Activated T-cell treated with anti-CD3 and anti-CD28 coated beads for 4 hours (primary cell): ENCODE measurements at regions not wholly inside any gene's neighbourhood (a gene's known extent, or its start where the extent isn't known, plus 50 kb on each side); places are given as distances from the start of the nearest gene placed in this dataset.
"Not testable (repeated sequence)": the region's sequence is repeated elsewhere in the genome, so short reads cannot be mapped to it uniquely, and the experiment has no call there.

ENCODE experiments used
- DNase-seq: peaks from one replicate; pipeline ENCODE4 v3.0.0-alpha.2; 2020

DNA sequence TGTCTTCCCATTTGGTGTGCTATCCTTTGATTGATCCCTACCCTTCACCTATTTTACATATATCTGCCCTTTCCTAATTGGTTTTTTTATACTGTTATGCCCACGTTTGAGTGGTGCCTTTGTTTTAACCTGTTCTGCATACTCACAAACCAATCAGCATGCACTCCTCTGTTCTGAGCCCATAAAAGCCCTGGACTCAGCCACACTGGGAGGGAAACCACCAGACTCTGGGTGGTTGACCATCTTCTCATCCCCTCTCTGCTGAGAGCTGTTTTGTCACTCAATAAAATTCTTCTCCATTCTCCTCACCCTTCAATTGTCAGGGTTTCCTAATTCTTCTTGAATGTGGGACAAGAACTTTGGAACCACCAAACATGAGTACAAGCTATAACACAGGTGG, 989.8 kb downstream of the ADGRL2 start:
- no peak for DNase-seq

DNA sequence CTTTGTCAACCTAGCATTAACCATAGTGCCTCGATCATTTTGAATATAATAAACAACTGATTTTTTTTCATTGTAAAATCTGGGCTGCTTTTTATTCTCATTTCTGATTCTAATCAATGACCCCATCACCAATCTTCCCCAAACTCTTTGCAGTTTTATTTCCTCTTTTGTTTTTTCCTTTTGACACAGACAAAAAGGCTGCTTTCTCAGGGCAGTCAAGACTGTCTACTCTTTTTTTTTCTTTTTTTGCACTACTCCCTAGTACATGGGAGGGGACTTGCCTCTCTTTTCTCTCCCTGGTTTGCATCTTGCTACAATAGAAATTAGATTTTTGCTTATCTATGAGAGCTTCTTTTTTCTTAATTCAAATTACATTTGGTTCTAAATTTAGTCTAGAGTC, 987.9 kb downstream of the ADGRL2 start:
- no peak for DNase-seq

DNA sequence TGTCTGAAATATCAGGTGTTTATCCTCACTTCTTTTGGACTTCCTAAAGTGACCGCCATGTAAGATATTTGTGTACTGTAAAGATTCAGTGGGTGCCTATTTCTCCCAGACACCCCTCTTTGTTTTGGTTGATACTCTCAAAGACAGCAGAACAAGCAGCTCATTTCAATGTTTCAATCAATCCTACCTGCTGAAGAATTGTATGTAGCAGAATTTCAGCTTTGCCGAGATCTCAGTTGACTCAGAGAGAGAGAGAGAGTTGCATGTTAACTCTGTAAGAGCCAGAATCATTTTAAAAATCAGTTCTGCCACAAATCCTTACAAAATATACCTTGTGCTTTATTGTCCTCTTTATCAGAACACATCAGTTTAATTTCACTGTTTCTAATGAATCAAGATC, 987.3 kb downstream of the ADGRL2 start:
- no peak for DNase-seq

DNA sequence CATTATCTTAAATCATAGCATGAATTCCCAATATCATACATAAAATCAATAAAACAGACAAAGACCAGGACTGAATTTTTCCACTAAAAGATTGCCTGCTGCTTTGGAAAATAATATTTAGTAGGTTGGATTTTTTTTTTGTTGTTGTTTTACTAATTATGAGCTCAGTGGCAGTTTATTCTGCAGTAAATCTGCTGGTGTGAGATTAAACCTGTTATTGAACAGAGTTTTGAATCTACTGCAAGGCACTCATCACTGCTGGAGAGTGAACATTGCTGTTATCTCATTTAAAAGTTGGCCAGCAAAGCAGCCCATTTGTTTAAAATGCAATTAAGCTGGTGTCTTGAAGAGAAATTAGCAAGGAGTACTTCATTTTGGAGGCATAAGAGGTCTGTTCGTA, 986.1 kb downstream of the ADGRL2 start:
- DNase-seq = no peak

DNA sequence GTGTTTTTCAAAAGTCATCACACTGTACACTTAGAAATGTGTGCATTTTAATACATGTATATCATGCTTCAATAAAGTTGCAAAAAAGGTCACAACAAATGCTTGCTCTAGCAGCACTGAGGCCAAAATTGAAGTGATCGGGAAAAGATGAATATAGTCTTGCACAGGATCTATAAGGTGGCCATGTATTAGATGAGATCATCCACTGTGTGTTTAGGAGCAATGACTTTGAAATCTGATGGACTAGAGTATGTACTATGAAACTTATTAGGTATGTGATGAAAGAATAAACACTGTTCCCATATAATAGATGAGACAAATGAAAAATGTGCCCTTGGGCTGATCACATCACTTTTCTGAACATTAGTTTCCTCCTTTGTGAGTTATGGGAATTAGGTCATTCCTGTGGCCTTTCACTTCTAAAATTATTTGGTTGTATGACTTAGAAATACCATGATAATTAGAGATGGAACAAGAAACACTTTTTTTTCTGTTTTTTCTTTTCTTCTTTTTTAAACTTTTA, 984.6 kb downstream of the ADGRL2 start:
- no peak for DNase-seq

DNA sequence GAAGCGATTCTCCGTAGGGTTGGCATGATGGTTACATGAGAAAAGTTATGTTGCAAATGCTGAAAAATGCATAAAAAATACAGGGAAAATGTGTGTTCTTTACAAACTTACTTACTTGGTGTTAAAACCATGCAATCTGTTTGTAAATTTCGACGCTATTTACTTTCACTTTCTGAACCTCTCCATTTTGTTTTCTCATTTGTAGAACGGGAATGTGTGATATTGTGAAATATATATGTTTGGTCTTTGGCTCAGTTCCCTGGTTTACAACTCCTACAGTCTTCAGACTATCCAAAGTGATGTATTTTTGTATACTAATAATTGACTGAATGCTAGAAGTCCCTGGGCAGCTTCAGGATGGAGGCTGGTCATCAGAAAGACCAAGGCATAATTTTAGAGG, 982.3 kb downstream of the ADGRL2 start:
- DNase-seq = no peak

DNA sequence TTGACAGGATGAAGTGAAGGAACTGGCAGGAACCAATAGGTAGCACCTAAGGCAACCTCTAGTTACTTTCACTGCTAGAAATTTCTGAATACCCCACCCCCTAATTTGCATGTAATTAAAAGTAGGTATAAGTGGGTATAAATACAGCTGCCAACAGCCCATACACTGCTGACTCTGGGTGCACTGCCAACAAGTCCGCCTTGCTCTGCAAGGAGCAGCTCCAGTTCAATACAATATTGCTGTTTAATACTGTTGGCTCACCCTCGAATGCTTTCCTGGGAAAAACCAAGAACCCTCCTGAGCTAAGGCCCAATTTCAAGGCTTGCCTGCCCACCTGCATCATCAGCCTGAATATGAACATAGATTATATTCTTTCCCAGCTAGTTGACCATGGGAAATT, 981.9 kb downstream of the ADGRL2 start:
- DNase-seq = no peak

DNA sequence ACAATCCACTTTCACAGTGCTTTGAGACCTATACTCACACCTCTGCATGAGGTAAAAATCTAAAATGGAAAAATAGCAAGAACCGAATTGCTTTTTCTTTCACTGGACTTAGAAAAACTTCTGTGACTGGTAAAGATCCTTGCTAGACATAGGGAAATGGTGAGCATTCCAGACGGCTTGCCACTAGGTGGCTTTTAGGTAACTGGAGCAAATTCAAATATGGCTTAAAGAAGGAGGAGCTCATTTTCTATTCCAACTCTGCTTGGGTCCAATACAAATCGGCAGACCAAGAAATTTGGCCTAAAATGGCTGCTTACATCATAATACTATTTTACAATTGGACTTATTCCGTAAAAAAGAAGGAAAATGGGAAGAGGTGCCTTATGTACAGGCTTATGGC, 977.9 kb downstream of the ADGRL2 start:
- DNase-seq = no peak

DNA sequence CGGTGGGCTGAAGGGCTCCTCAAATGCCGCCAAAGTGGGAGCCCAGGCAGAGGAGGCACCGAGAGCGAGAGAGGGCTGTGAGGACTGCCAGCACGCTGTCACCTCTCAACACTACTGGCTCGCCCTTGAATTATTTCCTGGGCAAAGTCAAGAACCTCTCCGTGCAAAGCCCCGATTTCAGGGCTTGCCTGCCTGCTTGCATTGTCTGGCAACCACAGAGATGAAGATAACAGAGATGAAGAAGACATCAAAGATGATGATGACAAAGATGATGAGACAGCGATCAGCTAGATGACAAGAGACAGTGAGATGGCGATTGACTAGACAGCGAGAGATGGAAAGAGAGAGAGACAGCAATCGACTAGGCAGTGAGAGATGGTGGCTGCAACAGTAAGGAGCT, 976.5 kb downstream of the ADGRL2 start:
- no peak for DNase-seq

DNA sequence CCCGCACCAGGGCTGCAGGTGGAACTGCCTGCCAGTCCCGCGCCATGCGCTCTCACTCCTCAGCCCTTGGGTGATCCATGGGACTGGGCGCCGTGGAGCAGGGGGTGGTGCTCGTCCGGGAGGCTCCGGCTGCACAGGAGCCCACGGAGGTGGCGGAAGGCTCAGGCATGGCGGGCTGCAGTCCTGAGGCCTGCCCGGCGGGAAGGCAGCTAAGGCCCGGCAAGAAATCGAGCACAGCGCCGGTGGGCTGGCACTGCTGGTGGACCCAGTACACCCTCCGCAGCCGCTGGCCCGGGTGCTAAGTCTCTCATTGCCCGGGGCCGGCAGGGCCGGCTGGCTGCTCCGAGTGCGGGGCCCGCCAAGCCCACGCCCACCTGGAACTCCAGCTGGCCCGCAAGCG, 976.0 kb downstream of the ADGRL2 start:
- DNase-seq = not testable (repeated sequence)

DNA sequence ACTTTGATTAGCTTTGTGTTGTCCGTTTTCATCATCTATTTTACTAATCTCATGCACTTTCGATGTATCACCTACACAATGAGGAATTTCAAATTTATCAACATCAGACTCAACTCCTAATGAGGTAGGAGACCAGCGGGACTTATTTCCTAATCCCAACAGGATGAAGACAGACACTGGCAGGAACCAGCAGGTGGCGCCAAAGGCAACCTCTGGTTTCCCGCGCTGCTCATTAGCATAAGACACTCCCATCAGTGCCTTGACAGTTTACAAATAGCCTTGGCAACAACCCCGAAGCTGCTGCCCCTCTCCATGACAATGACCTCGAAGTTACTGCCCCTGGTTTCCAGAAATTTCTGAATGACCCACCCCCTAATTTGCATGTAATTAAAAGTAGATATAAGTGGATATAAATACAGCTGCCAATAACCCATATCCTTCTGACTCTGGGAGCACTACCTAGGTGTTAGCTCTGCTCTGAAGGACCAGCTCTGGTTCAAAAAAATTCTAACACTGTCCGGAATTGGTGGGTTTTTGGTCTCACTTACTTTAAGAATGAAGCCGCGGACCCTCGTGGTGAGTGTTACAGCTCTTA, 974.8 kb downstream of the ADGRL2 start:
- DNase-seq = no peak

DNA sequence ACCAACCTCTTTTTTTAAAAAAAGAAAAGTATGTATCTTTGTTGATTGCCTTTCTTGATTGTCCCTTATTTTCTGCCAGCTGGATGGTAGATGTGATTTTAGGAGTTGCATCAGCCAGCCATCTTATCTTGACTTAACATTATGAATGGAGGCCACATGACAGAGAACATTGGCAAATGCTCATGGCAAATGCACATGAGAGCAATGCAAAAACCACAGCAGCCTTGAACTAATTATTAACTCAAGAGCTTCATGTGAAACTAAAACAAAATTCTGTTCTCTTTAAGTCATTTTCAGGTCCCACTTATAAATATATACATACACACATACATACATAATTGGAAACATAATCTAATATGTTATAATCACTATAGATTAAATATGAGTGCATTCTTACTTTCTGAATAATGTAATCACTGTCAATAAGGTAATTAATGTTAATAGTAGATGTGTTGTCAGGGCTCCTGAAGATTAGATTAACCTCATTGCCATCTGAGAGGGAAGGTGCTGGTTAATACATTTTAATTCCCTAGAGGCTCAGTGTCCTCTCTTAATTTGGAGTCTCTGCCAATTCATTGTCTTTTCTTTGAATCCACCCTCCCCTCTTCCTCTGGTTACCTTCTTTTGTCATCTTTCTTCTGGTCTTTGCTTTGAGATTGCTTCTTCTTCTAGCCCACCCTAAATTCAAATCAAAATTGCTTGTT, 962.2 kb downstream of the ADGRL2 start:
- no peak for DNase-seq

DNA sequence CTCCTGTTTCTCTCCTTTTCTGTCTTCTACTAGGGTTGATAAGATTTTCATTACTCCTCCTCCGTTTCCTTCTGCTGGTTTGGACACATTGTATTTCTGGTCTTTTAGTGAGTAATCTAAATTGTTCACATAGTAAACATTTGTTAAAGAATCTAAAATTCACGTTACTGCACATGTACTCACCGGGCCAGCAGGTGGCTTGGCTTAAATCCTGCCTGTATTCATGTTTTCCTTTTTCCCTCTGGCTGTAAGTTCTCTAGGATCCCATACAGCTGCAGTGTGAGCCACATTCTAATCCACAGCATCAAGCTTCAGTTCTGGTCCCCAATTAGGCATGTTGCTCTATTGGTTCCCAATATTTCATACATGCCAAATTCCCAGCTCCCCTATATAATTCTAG, 958.3 kb downstream of the ADGRL2 start:
- DNase-seq = no peak

DNA sequence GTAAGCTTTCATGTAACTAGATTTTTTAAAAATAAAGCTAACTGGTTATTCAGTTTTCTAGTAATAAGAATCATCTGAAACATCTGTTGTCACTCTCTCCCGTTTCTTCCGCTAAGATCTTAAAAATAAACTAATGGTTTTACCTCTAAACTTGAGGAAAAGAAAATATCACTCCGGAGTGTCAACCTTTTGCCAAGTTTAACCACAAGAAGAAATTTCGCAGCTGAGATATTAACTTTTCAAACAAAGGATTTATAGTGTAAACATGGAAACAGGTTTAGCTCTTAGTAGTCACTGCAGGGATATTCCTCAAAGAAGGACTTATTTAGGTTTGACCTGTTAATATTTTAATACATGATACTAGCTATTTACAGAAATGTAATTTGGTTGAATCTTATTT, 954.9 kb downstream of the ADGRL2 start:
- no peak for DNase-seq

DNA sequence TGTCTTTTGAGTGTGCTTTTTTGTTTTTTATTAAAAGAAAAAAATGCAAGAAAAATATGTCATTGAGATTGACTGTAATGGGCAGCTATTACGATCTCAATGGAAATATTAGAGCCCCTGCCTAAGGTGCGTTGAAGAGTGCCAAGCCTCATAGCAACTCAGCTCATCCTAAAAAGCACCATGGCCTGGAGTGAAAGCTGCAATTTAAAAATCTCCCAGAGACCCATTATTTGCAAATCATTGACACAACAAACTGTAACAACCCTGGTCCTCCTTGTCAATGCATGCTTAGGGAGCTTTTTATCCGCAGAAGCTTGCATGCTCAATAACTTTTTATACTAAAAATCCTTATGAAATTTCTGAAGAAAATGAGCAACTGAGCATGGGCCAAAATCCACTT, 954.5 kb downstream of the ADGRL2 start:
- no peak for DNase-seq

DNA sequence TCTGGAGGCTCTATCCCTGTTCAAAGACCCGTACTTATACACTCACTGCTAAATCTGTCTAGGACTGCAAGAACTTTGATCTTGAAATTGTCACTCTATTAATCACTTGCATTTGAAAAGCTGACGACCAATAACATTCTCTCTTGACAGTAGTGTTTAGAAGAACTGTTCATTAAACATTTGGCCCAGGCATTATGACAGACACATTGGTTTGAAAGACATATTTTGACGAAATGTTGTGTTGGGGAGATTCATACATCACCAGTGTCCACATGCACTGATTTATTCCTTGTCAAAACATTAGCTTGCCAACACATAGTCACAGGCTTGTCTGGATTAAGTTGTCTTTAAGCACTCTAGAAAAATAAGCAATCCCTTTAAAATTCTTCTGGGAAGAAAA, 951.3 kb downstream of the ADGRL2 start:
- DNase-seq = no peak

DNA sequence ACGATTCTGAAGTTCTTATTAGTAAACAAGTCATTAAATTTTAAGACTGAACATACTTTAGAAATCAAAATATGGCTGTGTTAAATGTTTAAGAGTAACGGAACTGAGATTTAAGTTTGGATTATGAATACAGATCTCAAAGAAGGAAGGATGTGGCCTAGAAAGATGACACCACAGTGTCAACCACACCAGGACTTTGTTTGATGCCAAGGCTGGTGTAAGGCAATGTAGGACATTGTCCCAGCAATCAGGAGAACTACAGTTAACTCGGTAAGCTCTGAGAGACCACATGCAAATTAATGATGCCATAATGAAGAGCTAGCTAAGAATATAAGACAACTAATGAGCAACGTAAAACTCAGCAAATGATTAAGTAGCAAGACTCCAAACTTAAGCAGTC, 932.9 kb downstream of the ADGRL2 start:
- no peak for DNase-seq

DNA sequence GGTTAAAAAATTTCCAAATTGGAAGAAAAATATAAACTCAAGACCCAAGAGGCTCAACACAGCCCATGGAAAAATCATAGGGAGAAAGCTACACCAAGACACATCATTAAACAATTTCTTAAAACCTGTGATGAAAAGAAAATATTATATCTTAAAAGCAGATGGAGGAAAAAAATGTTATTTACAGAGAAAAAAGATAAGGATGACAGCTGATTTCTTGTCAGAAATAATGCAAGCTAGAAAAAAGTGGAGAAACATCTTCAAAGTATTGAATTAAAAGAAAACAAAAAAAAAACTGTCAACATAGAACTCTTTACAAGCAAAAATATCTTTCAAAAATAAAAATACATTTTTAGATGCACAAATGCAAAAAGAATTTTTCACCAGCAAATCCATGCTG, 930.5 kb downstream of the ADGRL2 start:
- DNase-seq = no peak

DNA sequence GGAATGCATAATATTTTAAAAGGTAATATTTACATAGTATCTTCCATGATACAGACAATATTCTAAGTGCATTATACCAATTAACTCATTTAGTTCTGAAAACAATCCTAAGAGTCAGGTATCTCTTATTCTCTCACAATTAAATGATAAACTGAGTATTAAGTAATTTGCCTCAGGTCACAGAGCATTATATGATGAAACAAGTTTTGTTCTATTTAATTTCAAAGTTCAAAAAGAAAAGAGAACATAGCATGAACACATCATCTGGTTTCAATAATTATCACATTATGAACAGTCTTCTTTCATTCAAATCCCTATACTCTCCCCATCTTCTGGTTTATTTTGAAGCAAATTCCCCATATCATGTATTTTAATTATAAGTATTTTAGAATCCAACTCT, 927.5 kb downstream of the ADGRL2 start:
- no peak for DNase-seq

DNA sequence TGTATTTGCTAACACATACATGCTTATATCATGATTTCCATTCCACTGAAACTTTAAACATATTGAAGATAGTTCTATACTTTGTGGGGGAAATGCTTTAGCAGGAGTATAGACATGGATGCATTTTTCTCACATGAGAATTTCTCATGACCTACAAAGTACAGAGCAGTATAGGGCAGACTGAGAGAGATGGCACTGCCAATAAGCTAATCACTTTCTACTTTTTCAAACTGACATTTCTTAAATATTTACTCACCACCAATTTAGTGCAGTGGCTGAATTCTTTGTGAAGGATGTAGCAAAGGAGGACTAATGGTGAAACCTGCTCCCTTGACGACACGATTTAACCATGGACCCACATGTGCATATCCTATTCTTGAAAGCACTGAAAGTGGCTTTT, 923.5 kb downstream of the ADGRL2 start:
- no peak for DNase-seq

DNA sequence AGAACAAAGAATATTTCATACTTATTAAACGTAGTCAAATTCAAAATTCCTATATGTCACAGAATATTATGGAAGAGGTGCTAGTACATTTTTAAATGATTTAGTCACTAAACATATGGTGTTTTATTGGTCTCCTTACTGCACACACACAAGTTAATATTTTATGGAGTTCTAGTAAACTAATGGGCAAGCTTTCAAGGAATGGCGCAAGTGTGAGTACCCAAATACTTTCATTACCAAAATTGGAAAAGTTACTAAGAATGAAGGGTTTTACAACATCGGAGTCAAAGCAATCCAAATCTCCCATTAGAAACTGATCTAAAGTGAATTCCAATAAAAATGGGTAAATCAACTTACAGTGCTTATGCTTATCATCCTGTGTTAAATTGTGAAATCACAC, 921.9 kb downstream of the ADGRL2 start:
- no peak for DNase-seq

DNA sequence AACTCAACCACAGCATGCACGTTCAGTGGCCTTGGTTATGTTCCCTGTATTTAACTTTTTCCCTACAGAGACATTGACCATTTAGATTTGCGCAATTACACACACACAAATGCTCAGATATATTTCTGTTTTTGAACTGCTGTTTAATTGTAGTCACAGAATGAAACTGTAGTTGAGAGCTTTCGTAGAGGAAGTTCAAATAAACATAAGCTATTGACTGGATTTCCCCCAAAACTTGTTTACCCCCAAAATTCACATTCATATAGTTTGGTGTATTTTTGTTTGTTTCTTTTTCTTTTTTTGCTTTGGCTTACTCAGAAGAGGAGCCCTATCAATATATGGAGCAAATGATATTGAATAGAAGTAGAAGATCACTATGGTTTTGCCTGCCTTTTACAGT, 921.0 kb downstream of the ADGRL2 start:
- DNase-seq = no peak

DNA sequence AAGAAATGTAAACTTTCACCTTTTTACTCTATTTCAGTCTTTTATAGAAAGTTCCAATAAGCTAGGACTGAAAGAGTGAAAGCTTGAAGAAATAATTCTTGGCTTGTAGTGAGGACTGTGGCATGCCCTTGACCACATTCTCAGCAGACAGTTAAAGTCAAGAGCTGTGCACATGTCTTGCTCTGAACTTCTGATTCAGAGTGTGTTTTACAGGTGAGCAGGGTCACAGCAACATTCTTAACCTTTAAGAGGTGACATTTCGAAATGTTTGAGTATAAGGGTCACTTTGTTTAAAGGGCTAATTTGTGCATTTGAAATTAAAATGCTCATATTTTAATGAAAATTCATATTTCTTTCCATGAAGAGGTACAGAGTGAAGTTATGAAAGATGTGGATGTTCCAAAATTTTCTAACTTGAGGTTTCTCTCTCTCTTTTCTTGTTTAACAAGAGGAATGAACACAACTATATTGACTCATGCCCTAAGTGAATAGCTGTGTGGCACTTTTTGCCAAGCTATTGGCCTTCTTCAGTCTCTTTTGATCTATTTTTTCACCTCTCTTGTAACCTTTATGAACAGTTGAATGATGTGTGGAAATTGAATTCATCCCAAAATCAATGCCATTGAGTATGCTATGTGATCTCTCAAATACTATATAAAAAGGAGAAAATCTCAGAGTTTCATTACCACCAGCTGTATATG, 918.1 kb downstream of the ADGRL2 start:
- DNase-seq = no peak

DNA sequence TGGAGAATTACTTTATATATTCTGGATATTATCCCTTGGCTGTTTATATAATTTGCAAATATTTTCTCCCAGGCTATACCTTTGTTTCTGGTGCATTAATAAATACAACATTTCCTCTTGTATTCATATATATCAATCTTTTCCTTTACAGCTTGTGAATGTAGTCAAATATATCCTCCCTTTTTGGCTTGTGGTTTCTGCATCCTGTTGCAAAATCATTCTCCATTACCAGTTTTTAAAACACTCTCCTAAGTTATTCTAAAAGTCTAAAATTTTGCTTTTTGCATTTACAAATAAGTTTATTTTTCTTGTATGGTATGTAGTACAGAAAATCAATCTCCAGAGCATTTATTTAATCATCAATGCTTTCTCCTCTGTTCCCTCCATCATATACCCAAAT, 909.4 kb downstream of the ADGRL2 start:
- DNase-seq = no peak
